AG09309 (cell line): ENCODE measurements at regions not wholly inside any gene's neighbourhood (a gene's known extent, or its start where the extent isn't known, plus 50 kb on each side); places are given as distances from the start of the nearest gene placed in this dataset.

Experiments used
- DNase-seq: peaks from one replicate; pipeline ENCODE4 v3.0.0-alpha.2; 2010; ENCODE audit warnings: low read depth
- H3K4me3 ChIP-seq: 2 replicates; pipeline ENCODE4 v1.5.1; 2011; ENCODE audit warnings: mild to moderate bottlenecking, low read depth, low read length, moderate library complexity; ENCODE audit not compliant: control insufficient read depth
- CTCF ChIP-seq: IDR thresholded peaks from 2 replicates; pipeline ENCODE4 v1.5.1; 2011; ENCODE audit warnings: mild to moderate bottlenecking, low read depth, low read length, inconsistent platforms; ENCODE audit not compliant: insufficient read depth, control insufficient read depth; ENCODE audit errors: missing control alignments

GRCh38 chrX:131727778-131728177 lies 183.9 kb downstream of the OR13H1 start:
- H3K4me3 ChIP-seq = no peak overlapping the region
- no peak for DNase-seq
- no peak for TF ChIP-seq CTCF

GRCh38 chrX:131728295-131729145 lies 184.6 kb downstream of the OR13H1 start:
- peak overlapping the region; percentile 53 for H3K4me3 ChIP-seq
- DNase-seq = peak; percentile 72
- TF ChIP-seq CTCF = peak; percentile 60

GRCh38 chrX:131729295-131729694 lies 185.4 kb downstream of the OR13H1 start:
- peak; percentile 79 for DNase-seq
- H3K4me3 ChIP-seq = peak overlapping the region; percentile 53
- TF ChIP-seq CTCF = peak; percentile 55

GRCh38 chrX:131734621-131735020 lies 190.7 kb downstream of the OR13H1 start:
- peak; percentile 30 for TF ChIP-seq CTCF
- DNase-seq = peak; percentile 61

GRCh38 chrX:131735127-131735526 lies 191.3 kb downstream of the OR13H1 start:
- no peak for TF ChIP-seq CTCF
- no peak for DNase-seq
- peak overlapping the region; percentile 13 for H3K4me3 ChIP-seq

More at GRCh38 chrX:131734621-131735020, 190.7 kb downstream of the OR13H1 start:
- peak overlapping the region; percentile 13 for H3K4me3 ChIP-seq

- no peak for DNase-seq
- TF ChIP-seq CTCF = no peak
- H3K4me3 ChIP-seq = no peak overlapping the region
These were observed 195.9 kb downstream of the OR13H1 start for GRCh38 chrX:131739823-131740222.
